Colon (tissue), 2 donors: ENCODE measurements at regions not wholly inside any gene's neighbourhood (a gene's known extent, or its start where the extent isn't known, plus 50 kb on each side); places are given as distances from the start of the nearest gene placed in this dataset.

Source experiments
- FAIRE-seq: peaks from 2 replicates; lab custom pipeline; 2012; peaks lifted over from hg19 to GRCh38; lab: Jason Lieb, UNC
- donor health status: control.
- donor health status: control.

DNA sequence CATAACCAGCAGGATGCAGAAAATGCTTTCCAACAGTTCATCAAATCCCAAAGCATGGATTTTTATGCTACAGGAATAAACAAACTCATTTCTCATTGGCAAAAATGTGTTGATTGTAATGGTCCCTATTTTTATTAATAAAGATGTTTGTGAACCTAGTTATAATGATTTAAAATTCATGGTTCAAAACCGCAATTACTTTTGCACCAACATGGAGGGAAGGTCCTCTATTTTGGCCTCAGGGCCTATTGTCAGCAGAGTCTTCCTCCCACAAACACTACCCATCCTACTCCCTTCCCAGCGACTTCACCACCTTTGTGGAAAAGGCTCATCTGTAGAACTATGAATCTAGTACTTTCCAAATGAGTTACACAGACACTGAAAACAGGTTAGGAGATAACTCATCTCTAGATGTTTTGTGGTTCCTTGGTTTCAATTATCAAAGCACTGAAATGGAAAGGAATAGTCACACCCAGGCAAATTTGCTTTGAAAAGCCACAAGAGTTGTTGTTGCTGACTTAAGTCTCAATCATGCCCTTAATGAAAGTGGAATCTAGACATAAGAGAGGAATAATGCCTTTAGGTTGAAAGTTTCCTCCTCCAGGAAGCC lies 59.4 kb upstream of the FRMD4A start:
- no peak for FAIRE-seq

DNA sequence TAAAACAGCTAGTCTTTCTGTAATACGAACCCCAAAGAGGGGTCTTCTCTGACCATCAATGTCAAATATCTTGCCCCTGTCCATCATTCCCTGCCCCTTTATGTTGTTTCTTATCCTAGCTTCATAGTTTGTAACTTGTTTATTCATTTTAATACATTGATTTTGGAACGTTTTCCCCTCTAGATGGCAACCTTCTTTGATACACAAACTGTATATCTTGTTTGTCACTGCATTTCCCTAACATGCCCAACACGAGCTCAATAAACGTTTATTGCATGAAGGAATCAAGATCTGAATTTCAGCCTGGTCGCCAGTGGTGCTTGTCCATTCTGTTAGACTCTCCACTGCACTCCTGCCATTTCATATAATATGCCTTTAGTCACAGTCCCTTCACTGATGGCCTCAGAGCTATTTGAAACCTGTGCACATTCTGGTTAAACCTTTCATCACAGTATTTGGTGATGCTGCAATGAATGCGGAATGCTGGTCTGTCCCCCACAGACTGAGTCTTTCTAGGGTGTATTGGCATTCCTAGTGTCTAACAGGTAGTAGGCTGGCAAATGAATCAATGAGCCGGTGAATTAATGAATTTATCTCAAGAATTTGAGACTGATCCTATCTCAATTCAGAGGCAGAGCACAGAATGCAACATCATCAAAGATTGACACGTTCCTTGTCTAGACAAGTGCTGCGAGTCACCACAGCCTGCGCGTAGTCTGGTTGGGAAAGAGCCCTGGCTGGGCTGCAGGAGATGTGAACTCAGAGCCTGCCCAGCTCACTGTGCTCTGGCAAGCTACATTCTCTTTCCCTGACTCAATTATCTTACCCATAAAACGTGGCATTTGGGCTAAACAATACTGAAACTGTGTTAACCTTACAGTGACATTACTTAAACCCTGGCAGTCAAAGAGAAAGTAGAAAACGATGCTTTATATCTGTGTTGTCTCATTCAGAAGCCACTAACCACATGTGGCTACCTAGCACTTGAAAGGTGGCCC lies 55.2 kb upstream of the FRMD4A start:
- FAIRE-seq = no peak

DNA sequence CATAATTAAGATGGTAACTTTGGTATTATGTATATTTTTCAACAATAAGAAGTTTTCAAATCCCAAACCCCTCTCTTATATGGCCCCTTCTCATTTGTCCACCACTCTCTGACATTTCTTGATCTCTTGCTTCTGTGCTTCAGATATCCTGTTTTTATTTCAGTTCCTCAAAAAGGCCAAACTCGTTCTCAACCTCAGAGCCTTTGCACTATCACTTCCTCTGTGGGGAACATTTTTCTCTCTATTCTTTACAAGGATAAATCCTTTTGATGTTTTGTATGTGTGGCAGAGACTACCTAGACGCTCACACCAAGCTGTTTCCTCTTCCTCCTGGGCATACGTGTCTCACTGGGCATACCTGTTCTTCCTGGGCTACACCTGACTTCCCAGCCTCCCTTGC lies 54.2 kb upstream of the FRMD4A start:
- FAIRE-seq = no peak

DNA sequence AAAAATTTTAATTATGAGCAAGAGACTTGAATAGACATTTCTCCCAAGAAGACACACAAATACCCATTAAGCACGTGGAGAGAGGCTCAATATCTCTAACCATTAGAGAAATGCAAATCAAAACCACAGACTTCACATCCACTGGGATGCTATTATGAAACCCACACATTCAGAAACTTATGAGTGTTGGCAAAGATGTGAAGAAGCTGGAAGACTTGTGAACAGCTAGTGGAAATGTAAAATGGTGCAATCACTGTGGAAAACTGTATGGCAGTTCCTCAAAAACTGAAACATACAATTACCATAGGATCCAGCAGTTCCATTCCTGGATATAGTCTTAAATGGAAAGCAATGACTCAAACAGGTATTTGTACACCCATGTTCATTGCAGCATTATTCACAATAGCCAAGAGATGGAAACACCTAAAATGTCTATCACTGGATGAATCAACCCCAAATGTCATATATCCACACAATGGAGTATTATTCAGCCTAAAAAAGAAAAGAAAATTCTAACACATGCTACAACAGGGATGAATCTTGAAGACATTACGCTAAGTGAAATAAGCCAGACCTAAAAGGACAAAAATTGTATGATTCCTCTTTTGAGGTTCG lies 53.5 kb upstream of the FRMD4A start:
- no peak for FAIRE-seq

DNA sequence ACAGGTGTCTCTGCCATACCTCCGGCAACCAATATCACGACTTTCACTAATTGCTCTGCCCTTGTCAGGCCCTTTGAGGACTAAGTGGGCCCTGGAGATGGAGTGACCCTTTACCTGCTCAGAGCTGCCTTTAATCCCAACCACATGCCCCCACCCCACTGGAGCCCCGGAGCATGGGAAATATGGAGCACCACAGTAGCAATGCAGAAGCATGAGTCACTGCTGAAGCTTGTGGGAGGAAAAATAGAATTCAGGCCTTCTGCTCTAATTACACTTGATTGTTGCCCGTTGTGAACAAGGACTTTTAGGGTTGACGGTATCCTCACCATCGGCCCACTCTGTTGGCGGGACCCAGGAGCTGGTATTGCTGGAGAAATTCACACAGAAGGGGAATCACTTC lies 52.5 kb upstream of the FRMD4A start:
- FAIRE-seq = no peak

DNA sequence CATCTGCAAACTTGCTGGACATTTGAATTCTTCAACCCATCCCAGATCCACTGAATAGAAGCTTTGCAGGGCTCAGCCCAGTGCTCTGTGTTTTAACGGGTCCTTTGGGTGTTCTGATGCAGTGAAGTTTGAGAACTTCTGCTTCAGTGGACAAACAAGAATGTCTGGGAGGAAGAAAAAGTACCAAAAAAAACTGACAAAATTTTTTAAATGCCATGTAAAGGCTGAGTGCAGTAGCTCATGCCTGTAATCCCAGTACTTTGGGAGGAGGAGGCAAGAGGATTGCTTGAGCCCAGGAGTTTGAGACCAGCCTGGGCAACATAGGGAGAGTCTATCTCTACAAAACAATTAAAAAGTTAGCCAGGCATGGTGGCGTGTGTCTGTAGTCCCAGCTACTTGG lies 51.8 kb upstream of the FRMD4A start:
- FAIRE-seq = no peak

DNA sequence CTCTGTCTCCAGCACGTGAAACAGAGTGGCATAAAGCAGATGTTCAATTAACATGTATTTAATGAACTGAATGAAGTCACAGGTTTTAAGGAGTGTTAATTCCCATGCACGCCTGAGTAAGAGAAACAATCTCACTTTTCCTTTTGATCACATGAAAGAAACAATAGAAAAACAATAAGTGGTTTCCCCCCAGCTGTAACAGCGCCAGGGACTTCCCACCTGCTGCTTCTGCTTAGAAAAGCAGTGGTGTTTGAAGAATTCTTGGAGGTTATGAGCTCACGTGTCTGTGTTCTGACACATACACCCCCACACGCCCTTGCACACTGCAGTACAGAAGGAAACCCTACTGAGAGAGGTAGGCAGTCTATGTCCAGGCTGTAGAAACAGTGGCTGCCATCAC lies 51.3 kb upstream of the FRMD4A start:
- FAIRE-seq = no peak

DNA sequence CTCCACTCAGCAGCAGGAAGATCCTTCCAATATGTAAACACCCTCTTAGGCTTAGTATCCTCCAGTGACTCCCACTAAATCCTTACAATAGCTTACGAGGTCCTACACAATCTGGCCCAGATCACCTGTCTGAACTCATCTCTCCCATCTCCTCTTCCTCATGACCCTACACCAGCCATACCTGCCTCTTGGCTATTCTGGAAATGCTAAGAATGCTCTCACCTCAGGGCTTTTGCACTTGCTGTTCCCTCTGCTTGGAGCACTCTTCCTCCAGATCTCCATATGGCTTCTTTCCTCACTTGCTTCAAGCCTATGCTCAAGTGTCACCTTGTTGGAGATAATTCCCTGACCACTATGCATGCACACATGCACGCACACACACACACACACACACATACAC lies 50.8 kb upstream of the FRMD4A start:
- no peak for FAIRE-seq

DNA sequence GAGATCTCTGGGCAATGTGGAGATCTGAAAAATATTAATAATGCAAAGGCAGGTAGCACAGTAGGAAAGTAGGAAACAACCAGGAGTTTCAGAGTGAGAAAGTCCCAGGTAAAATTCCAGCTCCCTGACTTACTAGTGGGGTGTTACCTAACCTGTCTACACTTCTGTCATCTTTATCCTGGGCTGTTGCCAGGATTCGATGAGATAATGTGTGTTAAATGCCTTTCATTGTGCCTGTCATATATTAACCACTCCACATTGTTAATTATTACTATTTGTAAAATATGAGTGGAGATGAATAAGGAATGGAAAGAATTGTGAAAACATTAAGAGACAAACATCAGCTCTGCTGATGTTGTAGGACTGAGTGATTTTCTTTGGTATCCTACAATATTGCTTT lies 50.0 kb upstream of the FRMD4A start:
- no peak for FAIRE-seq
